ENCODE measurements at regions not wholly inside any gene's neighbourhood (a gene's known extent, or its start where the extent isn't known, plus 50 kb on each side); places are given as distances from the start of the nearest gene placed in this dataset.

DNA sequence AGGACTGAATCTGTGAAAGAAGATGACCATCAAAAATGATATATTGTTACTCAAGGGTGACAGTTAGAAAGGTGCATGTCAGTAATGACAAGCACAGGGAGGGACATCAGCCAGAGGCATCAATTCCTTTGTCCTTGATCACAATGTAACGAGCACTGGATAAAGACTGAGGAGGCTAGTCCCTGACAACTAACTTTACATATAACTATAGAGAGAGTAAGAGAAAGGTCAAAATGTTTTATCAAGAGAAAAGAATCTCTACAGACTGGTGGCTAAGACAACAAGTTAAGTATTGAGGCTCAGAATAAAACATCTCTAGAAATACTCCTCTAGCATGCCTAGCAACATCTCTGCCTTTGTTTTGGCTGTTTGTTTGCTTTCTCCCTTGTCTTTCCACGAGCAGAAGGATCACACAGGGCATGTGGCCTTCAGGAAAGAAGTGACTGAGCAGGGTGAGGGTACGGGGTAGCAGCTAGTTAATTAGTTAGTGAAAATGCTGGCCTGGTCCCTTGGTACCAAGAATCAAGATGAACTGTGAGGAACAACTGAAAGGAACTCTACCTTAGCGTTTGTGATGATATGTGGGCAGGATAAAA lies 724.1 kb upstream of the MEF2C start:
- DNase-seq: no peak

DNA sequence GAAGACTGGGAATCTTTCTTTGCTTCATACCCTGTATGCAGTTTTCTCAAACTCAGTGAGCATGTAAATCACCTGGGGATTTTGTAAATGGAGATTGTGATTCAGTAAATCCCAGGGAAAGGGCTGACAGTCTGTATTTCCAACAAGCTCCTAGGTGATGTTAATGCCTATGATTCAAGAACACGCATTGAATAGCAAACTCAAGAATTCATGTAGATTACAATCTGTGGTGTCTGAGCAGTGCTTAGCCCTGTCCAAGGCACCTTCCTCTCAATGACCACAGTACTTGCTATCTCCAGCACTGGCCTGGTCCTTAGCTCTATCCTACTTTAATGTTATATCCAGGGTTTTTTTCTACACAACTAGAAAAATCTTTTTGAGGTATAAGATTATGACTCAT lies 721.4 kb upstream of the MEF2C start:
- no peak for DNase-seq

DNA sequence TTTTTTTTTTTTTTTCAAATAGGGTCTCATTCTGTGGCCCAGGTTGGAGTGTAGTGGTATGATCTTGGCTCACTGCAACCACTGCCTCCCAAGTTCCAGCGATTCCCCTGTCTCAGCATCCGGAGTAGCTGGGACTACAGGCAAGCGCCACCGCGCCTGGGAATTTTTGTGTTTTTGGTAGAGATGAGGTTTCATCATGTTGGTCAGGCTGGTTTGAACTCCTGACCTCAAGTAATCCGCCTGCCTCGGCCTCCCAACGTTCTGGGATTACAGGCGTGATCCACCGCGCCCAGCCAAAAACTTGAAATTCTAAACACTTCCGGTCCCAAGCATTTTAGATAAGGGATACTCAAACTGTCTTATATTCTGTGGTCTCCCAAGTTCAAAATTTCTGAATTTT lies 718.9 kb upstream of the MEF2C start:
- DNase-seq: no peak

DNA sequence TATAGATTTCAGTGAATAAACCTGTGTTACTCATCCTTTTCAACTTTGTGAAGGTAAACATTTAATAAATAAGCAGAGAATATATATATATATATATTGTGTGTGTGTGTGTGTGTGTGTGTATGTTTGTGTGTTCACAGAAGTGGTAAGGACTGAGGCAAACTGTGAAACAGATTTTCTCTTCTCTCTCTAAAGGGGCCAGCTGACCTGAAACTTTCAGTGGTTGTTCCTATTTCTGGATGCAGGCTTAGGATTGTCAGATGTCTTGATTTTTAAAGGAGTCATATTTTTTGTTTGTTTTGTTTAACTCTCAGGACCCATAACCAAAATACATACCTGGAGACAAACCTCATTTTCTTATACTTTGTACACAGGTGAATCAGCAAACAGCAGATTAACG lies 714.9 kb upstream of the MEF2C start:
- DNase-seq: no peak

DNA sequence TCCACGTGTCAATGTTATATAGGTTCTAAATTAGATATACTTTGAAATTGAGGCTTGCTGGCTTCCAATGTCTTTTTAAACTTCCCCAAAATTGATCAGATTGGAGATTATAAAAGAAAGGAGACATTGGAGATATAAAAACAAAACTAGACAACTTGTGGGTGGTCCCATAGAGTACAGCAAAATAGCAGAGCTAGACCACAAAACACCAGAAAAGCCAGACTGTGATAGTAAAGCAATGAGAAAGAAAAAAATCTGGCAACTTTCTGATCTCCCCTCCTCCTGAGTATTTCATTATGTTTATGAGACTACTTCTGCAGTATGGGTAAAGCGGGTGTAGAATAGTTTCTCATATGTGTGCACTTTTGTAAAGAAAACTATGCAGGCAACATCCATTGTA lies 713.8 kb upstream of the MEF2C start:
- DNase-seq: no peak

DNA sequence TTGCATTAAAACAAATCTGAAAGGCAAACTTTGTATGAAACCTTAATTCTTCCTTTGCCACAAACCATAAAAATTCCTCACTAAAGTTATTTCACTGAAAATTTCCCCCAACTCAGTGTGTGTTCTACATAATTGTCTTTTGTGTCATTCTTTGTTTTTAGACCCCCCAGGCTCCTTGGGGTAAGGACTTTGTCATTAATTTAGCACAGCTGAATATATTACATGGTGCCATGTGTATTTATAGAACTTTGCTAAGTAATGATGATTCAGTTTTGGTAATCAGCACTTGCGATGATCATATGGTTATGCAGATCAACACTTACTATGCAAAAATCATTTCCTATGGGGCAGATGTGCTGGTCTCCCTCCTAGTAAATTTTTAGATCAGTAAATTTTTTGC lies 712.1 kb upstream of the MEF2C start:
- DNase-seq: no peak

DNA sequence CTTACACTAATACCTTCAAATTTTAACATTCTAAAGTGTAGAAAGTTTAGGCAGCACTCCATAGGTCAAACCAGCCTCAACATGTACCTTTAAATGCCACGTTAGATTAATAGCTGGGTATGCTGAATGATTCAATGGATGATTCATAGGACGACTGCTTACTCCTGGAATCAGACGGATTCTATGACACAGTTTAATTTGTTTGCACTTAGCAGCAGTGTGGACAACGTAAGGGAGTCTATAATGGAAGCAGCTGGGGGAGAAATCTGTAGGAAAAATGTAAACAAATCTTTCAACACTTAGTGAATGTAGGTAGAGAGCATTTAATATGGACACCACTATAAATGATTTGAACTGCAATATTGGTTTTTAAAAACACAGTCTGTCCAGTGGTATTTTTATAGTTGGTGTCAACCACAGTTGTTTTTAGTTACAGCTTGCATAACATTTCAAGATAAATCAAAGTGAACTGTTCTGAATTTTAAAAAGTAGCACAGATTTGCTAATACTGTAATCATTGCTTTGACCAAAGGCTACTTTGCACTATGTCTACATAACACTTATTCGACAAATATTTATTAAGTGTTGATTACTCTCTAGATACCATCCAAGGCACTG lies 701.5 kb upstream of the MEF2C start:
- no peak for DNase-seq

DNA sequence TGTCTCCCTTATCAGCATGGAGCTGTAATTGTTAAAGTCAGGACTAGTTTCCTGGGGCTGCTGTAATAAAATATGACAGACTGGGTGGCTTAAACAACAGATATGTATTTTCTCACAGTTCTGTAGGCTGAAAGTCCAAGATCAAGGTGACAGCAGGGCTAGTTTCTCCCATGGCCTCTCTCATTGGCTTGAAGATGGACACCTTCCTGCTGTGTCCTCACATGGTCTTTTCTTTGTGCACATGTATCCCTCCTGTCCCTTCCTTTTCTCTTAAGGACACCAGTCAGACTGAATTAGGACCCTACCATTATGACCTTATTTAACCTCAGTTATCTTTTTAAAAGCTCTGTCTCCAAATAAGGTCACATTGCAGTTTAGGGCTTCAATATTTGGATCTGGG lies 700.5 kb upstream of the MEF2C start:
- DNase-seq: no peak

DNA sequence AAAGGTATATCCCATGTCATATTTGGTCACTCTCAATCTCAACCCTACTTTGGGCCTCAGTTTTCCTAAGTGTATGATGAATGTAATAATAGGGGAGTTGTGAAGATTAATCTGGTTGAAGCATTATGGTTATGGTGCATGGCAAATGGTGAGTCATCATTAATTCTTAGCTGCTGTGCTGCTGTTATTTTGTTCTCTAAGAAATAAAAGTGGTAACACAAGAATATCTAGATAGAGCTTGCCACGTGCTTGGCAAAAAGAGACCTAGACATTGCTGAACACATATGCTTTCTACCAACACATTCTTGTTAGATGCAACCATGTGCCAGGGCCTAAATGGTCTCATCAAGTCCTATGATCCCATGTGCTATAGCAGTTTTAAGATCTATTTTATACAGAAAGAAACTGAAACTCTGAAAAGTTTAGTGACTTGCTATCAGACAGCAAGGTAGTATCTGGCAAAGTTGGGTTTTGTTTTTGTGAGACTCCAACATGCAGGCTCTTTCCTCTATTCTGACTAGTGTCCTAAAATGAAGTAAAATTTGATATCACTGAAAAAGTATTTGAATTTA lies 699.9 kb upstream of the MEF2C start:
- DNase-seq: no peak

DNA sequence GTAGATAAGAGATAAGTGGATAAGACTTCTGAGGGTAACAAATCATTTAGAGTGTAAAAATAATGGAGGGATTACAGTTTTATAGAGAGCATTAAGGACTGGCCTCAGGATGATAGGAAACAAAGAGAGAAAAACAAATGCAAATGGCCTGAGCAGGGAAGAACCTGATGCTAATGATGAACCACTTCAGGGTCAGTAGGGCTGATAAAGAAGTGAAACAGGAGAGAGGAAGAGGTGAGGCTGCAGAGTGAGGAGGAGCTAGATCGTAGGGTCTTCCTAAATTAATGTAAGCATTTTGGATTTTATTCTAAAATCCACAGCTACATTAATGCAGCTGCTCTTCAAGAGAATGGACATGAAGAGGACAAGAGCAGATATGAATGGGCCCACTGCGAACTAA lies 698.0 kb upstream of the MEF2C start:
- DNase-seq: no peak

DNA sequence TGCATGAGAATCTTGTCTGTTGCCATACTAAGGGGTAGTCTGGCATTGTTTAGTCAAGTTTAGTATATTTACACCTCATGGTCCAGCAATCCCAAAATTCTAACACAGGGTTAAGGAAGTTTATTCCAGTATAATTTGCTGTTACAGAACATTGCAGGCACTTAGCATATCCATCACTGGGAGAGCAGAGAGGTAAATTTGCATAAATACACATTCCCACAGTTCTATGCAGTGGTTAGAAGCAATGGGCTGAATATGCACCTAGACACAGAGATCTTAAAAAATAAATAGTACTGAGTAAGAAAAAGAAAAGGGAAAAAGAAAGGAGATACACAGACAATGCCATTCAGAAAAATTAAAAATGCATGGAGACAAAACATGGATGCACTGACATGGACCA lies 692.3 kb upstream of the MEF2C start:
- no peak for DNase-seq

DNA sequence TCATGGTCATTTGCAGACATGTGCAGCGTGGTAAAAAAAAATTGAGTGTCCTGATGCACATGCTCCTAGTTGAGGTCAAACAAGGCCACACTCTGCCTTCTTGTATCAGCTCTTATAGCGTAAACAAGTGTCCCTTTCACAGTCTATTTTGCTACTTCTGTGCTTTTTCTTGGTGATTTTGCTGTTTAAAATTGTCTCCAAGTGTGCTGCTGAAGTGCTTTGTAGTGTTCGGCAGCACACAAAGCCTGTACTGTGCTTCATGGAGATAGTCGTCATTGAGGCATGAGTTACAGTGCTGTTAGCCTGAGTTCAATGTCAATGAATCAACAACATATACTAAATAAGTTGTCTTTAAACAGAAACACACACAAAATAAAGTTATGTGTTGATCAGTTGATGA lies 690.4 kb upstream of the MEF2C start:
- DNase-seq: no peak

DNA sequence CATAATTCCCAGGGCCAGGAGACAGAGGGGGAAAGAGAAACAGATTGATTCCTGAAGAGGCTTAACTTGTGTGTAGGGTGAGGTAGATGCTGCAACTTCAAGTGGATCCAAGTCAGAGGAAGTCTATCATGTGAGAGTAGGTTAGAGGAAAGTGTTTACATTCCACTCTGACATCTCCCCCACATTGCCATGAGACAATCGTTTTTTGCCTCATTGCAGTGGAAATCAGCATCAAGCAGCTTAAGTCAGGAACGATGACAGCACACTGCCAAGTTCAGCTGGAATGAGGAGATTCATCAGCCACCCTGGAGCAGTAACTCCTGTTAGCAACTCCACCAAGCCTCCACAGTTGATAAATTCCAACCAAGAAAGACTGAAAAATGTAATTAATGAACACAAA lies 689.7 kb upstream of the MEF2C start:
- no peak for DNase-seq

DNA sequence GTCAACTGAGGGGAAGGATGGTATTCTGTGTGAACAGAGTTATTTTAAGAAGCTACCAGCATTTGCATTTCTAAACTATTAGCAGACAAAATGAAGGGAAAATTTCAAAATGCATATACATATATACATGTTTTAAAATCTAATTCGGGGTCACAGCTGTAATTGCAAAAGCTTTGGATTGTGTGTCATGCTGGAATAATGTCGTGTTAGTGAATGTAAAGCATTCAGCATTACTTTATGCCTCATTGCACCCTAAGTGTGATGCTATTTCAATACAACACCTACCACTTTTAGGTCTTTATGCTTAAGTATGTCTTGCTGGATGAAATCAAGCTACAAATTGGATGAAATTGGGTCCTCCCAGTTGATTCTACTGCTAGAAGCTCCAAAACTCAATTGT lies 687.6 kb upstream of the MEF2C start:
- DNase-seq: no peak

DNA sequence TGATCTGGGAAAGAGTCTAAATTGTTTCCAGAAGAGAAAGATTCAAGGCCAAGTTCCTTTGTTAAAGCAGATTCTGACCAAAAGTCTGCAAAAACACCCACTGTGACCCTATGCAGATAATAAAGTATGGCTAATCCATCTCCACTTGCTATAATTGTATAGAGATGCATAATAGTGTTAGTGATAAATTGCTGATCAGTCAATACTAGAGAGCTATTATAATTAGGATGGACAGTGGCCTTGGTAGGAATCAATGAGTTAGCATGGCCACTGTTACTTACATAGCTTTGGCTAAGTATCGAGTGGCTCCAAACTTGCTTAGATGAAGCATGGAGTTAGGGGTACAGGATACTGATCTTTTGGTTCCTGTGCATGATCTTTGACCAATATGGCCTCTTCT lies 683.4 kb upstream of the MEF2C start:
- DNase-seq: no peak

DNA sequence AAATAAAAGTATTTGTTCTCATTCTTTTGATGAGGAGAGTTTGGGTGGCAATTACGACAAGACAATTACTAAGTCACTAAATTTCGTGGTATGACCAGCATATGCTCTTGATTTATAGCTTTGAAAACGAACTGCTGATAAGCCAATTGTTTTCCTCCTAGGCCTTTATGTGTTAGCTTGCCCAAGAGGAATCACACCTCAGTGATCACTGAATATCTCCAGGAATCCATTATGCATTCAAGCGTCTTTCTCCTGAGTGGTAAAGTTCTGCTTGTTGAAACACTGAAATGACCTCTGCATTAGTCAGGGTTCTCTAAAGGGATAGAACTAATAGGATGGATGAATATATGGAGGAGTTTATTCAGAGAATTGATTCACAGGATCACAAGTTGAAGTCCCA lies 677.7 kb upstream of the MEF2C start:
- DNase-seq: no peak

DNA sequence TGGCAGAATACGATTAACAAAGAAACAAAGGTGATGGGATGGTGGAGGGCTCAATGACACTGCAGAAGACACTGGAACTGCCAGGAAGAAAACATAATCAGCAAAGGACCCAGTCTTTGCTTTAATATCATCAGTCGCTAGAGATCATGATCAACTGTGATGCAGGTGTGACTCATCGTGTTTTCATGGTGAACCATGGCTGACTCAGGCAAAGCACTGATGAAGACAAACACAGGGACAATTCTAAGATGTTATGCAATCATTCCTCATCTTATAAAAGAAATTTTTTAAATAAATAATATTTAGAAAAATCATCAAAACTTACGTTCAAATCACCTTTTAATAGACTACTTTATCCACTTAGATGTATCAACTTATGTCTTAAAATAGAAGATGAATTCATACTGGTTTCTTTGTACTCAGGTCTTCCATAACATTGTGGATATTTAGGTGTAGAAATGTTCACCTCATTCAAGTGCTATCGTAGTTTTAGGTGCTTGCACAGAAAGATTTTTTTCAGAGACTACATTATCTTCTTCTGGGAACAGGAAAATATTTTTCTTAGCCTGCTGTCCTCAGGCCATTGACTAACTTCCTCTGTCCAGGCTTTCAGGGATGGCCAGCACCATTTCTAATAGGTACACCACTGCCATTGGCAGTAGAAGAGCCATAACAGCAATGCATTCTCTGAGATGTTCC lies 673.4 kb upstream of the MEF2C start:
- DNase-seq: no peak

DNA sequence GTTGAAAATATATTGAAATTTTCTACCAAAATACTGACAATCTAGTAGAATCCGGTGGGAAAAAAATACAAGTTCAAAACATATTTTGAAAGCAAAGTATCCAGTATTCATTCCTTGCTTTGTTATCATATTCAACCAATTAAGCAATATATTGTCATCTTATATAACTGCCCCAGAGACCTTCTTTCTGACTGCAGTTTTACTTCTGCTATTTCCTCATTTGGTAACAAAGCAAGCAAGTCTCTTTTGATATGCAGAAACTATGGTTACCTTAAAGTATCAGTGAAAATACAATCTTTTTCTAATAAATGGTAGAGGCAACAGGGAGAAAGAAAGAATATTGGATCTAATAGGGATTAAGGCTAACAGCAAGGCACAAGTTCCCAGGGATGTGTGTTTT lies 663.7 kb upstream of the MEF2C start:
- peak; percentile 9 to 25 for DNase-seq

DNA sequence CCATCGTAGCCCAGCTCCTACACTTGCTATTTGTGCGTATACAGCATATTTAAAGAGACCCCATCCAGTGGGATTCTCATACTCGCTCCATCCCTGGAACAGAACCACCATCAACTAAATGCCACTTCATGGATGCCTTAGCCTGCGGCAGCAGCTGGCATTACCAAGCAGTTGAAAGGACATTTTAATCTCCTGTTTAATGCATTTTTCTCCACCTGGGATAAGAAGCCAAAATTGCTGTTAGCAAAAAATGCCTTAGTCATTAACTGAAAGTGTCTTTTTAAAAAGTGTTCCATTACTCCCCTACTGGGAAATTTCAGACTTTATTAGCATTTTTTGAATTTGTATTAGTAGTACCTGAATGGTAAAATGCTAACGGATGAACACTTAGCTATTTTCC lies 662.6 kb upstream of the MEF2C start:
- no peak for DNase-seq

DNA sequence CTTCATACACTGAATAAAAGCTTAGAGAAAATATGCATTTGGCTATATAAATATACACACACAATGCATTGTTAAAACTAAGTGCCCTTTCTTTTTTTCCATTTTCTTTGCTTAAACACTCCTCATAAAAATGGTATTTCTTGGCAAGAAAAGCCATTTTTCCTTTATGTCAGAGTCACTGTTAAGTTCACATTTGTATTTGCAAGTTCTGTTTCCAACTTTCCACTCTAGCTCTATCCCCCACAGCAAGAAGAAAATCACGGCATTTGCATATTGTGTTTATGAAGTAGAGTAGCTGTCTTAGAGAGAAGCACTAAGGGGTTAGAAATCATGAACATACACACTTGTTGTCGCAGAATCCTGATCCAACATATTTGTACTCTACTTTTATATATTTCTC lies 662.1 kb upstream of the MEF2C start:
- DNase-seq: no peak

DNA sequence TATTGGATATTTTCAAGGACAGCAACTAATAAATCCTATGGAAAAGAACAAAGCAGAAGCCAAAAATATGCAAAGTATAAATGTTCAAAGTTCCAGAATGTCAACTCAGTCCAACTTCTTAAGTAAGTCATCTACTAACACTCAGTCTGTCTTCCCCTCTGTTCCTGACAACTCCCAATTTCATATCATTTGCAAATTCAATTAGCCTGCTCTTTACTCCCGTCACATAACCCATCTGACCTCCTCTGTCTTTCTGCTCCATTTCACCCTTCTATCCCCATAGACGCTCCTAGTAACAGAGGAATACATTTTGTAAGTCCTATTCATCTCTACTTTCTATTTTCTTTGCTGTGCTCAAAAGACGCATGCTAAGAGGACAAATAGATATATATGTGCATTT lies 659.8 kb upstream of the MEF2C start:
- no peak for DNase-seq

DNA sequence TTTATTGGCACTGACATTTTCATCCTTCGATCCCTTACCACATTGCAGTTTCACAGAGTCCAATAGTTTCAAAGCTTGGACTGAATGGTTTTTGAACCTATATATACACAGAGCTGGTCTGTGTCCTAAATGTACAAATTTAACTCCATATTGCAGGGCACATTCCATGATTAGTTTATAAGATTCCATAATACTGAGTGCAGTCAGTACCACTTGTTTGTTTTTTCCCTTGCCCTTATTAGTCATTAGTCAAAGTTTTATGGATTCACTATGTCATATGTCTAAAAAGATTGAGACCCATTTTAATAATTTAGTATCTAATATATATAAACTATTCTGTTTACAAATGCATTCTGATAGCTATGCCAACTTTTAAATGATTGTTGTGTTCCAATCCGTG lies 654.8 kb upstream of the MEF2C start:
- no peak for DNase-seq

DNA sequence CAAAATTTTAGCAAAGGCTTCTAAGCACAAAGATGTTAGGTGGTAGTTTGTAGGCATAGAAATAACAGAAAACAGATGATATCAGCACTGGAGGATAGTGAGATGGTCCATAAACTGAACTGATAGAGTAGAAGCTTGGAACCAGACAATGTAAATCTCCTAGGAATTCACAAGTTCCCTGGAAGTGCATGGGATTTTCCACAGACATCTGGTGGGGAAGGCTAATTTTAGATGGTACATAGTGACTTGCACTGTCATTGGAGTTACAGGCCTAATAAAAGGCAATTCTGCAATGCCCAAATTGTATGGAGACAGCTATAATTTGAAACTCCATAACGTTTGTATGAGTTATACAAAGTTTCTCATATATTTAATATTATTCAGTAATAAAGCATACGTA lies 653.0 kb upstream of the MEF2C start:
- DNase-seq: no peak

DNA sequence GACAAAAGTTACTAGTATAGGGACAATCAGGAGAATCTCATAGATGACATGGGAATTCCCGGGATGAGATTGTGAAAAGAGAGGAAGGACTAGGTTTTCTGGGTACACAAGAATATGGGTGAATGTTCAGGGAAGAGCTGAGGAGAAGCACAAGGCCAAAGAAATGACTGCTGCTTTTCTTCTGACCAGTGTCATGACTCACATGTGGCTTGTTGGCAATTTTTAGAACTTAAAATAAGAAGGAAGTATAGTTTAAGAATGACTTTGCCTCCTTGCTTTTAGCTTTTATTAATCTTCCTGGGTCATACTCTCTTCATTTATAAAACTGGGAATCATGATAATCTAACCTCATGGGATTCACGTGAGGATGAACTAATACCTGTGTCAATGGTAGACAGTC lies 652.4 kb upstream of the MEF2C start:
- no peak for DNase-seq

DNA sequence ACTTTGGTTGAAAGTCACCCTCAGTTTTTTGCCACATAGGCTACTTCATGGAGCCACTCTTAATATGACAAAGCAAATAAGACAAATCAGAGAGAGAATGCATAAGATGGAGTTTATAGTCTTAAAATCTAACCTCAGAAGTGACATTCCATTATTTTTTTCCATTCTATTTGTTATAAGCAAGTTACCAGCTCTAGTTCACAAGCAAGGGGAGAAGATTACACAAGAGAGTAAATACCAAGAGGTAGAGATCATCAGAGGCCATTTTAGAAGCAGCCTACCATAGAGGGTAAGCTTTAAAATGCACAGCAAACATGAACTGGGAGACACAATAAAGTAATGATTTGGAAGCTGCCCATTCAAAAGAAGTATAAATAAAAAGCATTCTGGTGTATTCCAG lies 651.3 kb upstream of the MEF2C start:
- DNase-seq: no peak

All from AML-193 (cell line).